IMR-90 (cell line): ENCODE measurements at regions not wholly inside any gene's neighbourhood (a gene's known extent, or its start where the extent isn't known, plus 50 kb on each side); places are given as distances from the start of the nearest gene placed in this dataset.

Source experiments
- ATAC-seq: fragments of 200-7000 bp; cut with Tn5 transposase; 2 replicates; pipeline ENCODE4 v1.9.1; 2020; ENCODE audit warnings: low read depth, mild to moderate bottlenecking, moderate library complexity
- BruUV-seq: library from RNA; stranded (reverse); fragments of 400-500 nt; replicated peaks from 2 replicates; lab custom pipeline; 2021; lab: Mats Ljungman, UMichigan
- CTCF ChIA-PET: fragments of 300-600 bp; formaldehyde crosslinking; extraction: SDS; loops from one replicate; lab custom pipeline; 2021; ENCODE audit warnings: antibody characterized with exemption; lab: Yijun Ruan, JAX
- POLR2A ChIA-PET: fragments of 300-600 bp; sonication (Branson Sonifier 250); formaldehyde crosslinking; loops from one replicate; lab custom pipeline; 2022; ENCODE audit warnings: antibody characterized with exemption; ENCODE audit not compliant: unreplicated experiment; lab: Charles Lee
- DNase-seq: peaks from one replicate; pipeline ENCODE4 v3.0.0; 2013
- H2AFZ ChIP-seq: replicated peaks from 2 replicates; pipeline ENCODE3; 2013; ENCODE audit warnings: low read length, mild to moderate bottlenecking; ENCODE audit not compliant: poor library complexity
- H2AK5ac ChIP-seq: 2 replicates; pipeline ENCODE4 v1.6.1; 2013; ENCODE audit warnings: low read depth, low read length, inconsistent platforms
- H2AK9ac ChIP-seq: replicated peaks from 2 replicates; pipeline ENCODE3; 2013; ENCODE audit warnings: mild to moderate bottlenecking, low read depth, low read length, moderate library complexity; ENCODE audit not compliant: poor library complexity
- H2BK120ac ChIP-seq: 2 replicates; pipeline ENCODE4 v1.6.1; 2013; ENCODE audit warnings: low read depth, low read length, inconsistent platforms
- H2BK15ac ChIP-seq: 3 replicates; pipeline ENCODE4 v1.6.1; 2013; ENCODE audit warnings: low read depth, low read length, inconsistent platforms
- H2BK20ac ChIP-seq: 2 replicates; pipeline ENCODE4 v1.6.1; 2013; ENCODE audit warnings: low read depth, mild to moderate bottlenecking, inconsistent platforms, low read length, moderate library complexity
- H2BK5ac ChIP-seq: 2 replicates; pipeline ENCODE4 v1.6.1; 2013; ENCODE audit warnings: mild to moderate bottlenecking, low read depth, low read length, inconsistent platforms; ENCODE audit not compliant: poor library complexity, severe bottlenecking
- H3K14ac ChIP-seq: replicated peaks from 2 replicates; pipeline ENCODE4 v1.6.1; 2013; ENCODE audit warnings: low read depth, low read length, inconsistent platforms
- H3K18ac ChIP-seq: 2 replicates; pipeline ENCODE4 v1.6.1; 2013; ENCODE audit warnings: low read depth, low read length, control low read depth
- H3K23ac ChIP-seq: 2 replicates; pipeline ENCODE4 v1.6.1; 2013; ENCODE audit warnings: low read depth, low read length, inconsistent platforms
- H3K27ac ChIP-seq: 2 replicates; pipeline ENCODE4 v1.5.1; 2013; ENCODE audit warnings: mild to moderate bottlenecking, control low read depth, low read length; ENCODE audit not compliant: insufficient read depth
- H3K27me3 ChIP-seq: 2 replicates; pipeline ENCODE4 v1.6.1; 2013; ENCODE audit warnings: low read length; ENCODE audit not compliant: control insufficient read depth, insufficient read depth
- H3K36me3 ChIP-seq: 2 replicates; pipeline ENCODE4 v1.6.1; 2013; ENCODE audit warnings: low read length, mixed read lengths; ENCODE audit not compliant: control insufficient read depth, insufficient read depth
- H3K4ac ChIP-seq: 2 replicates; pipeline ENCODE4 v1.6.1; 2013; ENCODE audit warnings: low read depth, low read length, inconsistent platforms
- H3K4me1 ChIP-seq: 2 replicates; pipeline ENCODE4 v1.6.1; 2013; ENCODE audit warnings: low read length, mixed read lengths; ENCODE audit not compliant: control insufficient read depth, insufficient read depth
- H3K4me2 ChIP-seq: 2 replicates; pipeline ENCODE4 v1.6.1; 2013; ENCODE audit warnings: low read depth, mild to moderate bottlenecking, control low read depth, low read length, moderate library complexity
- H3K4me3 ChIP-seq: 2 replicates; pipeline ENCODE4 v1.5.1; 2013; ENCODE audit warnings: low read depth, mild to moderate bottlenecking, control low read depth, low read length, moderate library complexity; ENCODE audit not compliant: insufficient read depth
- H3K56ac ChIP-seq: 2 replicates; pipeline ENCODE4 v1.6.1; 2013; ENCODE audit warnings: low read length, inconsistent platforms; ENCODE audit not compliant: insufficient read depth; ENCODE audit errors: extremely low read depth
- H3K79me1 ChIP-seq, 2 experiments: 2 replicates each; pipeline ENCODE4 v1.6.1; 2013; ENCODE audit warnings: low read length in 2 of 2, inconsistent platforms in 1 of 2, low read depth in 1 of 2
- H3K9ac ChIP-seq: 2 replicates; pipeline ENCODE4 v1.6.1; 2013; ENCODE audit warnings: low read depth, low read length, control low read depth
- H3K9me1 ChIP-seq: 2 replicates; pipeline ENCODE4 v1.6.1; 2013; ENCODE audit warnings: low read length, inconsistent platforms; ENCODE audit not compliant: insufficient read depth
- H3K9me3 ChIP-seq: 2 replicates; pipeline ENCODE4 v1.6.1; 2013; ENCODE audit warnings: low read length; ENCODE audit not compliant: control insufficient read depth, insufficient read depth
- H4K20me1 ChIP-seq: 2 replicates; pipeline ENCODE4 v1.6.1; 2013; ENCODE audit warnings: low read length, inconsistent platforms; ENCODE audit not compliant: insufficient read depth
- H4K5ac ChIP-seq: 2 replicates; pipeline ENCODE4 v1.6.1; 2013; ENCODE audit warnings: mild to moderate bottlenecking, low read depth, low read length, control low read depth
- H4K8ac ChIP-seq, 2 experiments: 2 replicates each; pipeline ENCODE4 v1.6.1; 2013; ENCODE audit warnings: low read depth in 2 of 2, low read length in 2 of 2, control low read depth in 1 of 2, inconsistent platforms in 1 of 2
- H4K91ac ChIP-seq: 2 replicates; pipeline ENCODE4 v1.6.1; 2013; ENCODE audit warnings: low read depth, low read length, inconsistent platforms; ENCODE audit not compliant: insufficient read depth
- BHLHE40 ChIP-seq: fragments of 150-350 bp; IDR thresholded peaks from 2 replicates; pipeline ENCODE4 v1.6.1; 2016; ENCODE audit warnings: mild to moderate bottlenecking, low read depth, low read length
- CEBPB ChIP-seq: IDR thresholded peaks from 2 replicates; pipeline ENCODE4 v1.6.1; 2012; ENCODE audit warnings: low read depth, low read length, improper control_type of control experiment
- CHD1 ChIP-seq: IDR thresholded peaks from 2 replicates; pipeline ENCODE4 v1.6.1; 2012; ENCODE audit warnings: low read depth, low read length, improper control_type of control experiment
- FOS ChIP-seq: fragments of 150-350 bp; IDR thresholded peaks from 2 replicates; pipeline ENCODE4 v1.6.1; 2016; ENCODE audit warnings: low read depth, low read length
- MAFK ChIP-seq: IDR thresholded peaks from 2 replicates; pipeline ENCODE4 v1.6.1; 2012; ENCODE audit warnings: low read depth, low read length, improper control_type of control experiment
- MAZ ChIP-seq: IDR thresholded peaks from 2 replicates; pipeline ENCODE4 v1.6.1; 2012; ENCODE audit warnings: low read depth, mild to moderate bottlenecking, low read length, improper control_type of control experiment, moderate library complexity, borderline replicate concordance
- MXI1 ChIP-seq: IDR thresholded peaks from 2 replicates; pipeline ENCODE4 v1.6.1; 2012; ENCODE audit warnings: low read depth, mild to moderate bottlenecking, low read length, moderate library complexity, borderline replicate concordance
- NFE2L2 ChIP-seq: fragments of 150-350 bp; IDR thresholded peaks from 2 replicates; pipeline ENCODE4 v1.6.1; 2016; ENCODE audit warnings: low read depth, mild to moderate bottlenecking, low read length
- POLR2A ChIP-seq: IDR thresholded peaks from 2 replicates; pipeline ENCODE4 v1.6.1; 2012; ENCODE audit warnings: mild to moderate bottlenecking, low read depth, low read length
- RAD21 ChIP-seq: IDR thresholded peaks from 2 replicates; pipeline ENCODE4 v1.6.1; 2012; ENCODE audit warnings: low read length, improper control_type of control experiment
- RCOR1 ChIP-seq: IDR thresholded peaks from 2 replicates; pipeline ENCODE4 v1.6.1; 2012; ENCODE audit warnings: mild to moderate bottlenecking, low read length, improper control_type of control experiment; ENCODE audit not compliant: insufficient replicate concordance
- RFX5 ChIP-seq: IDR thresholded peaks from 2 replicates; pipeline ENCODE4 v1.8.0; 2012; ENCODE audit warnings: low read depth, mild to moderate bottlenecking, low read length, moderate library complexity
- SMC3 ChIP-seq: fragments of 150-350 bp; IDR thresholded peaks from 2 replicates; pipeline ENCODE4 v1.6.1; 2016; ENCODE audit warnings: low read depth, mild to moderate bottlenecking, antibody characterized with exemption, low read length, moderate library complexity
- WGBS, 2 experiments: methylation state at CpG; one replicate each; pipeline versions ENCODE4 v1.1.5 to v1.1.7; 2013; ENCODE audit warnings: missing lambda C conversion rate in 2 of 2; ENCODE audit not compliant: insufficient read length in 1 of 2; ENCODE audit errors: extremely low coverage in 2 of 2; 5-methylcytosine and 5-hydroxymethylcytosine counted together
- dilution Hi-C: fragments of 300-500 bp; cut with HindIII; formaldehyde crosslinking; loops from one replicate; pipeline ENCODE4 v1.14.3; 2018; ENCODE audit warnings: low sequenced_read_pairs; ENCODE audit not compliant: unreplicated experiment
- in situ Hi-C: fragments of 300-500 bp; cut with MboI; formaldehyde crosslinking; loops from 3 replicates; pipeline ENCODE4 v1.14.3; 2019; ENCODE audit warnings: low sequenced_read_pairs, inconsistent platforms, mixed read lengths
- intact Hi-C: fragments of 100-400 bp; cut with micrococcal nuclease; formaldehyde crosslinking; loops from 2 replicates; pipeline ENCODE4 v1.10.0; 2022
- TF ChIP-seq, protein P1 (sequence below): fragments of 150-350 bp; IDR thresholded peaks from 2 replicates; pipeline ENCODE4 v1.6.1; 2016; ENCODE audit warnings: low read depth, mild to moderate bottlenecking, low read length, moderate library complexity, borderline replicate concordance
- TF ChIP-seq, protein P2 (sequence below): conservative IDR thresholded peaks from 2 replicates; pipeline ENCODE4 v1.5.1; 2012; ENCODE audit warnings: mild to moderate bottlenecking, low read depth, low read length, improper control_type of control experiment
- TF ChIP-seq, protein P3 (sequence below): fragments of 150-350 bp; IDR thresholded peaks from 2 replicates; pipeline ENCODE4 v1.6.1; 2017; ENCODE audit warnings: mild to moderate bottlenecking, antibody characterized with exemption, low read length, low read depth

DNA sequence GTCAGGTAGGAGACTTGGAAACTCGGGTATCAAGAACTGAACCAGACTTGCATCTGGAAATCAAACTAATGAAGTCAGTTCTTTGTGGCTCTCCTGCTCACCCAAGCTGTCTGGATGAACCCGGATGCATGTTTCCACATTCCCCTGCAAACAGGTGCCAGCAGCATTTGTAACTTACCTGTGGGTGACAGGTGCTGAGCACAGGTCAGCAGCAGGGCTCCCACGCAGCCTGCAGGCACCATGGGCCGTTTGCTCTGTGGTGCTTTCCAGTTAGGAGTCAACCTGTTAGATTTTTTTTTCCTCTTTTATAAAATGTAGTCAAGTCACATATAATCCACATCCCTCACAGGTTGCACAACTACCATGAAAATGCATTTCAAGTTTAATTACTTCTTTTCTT is 385.6 kb upstream of the ADGRL3 start:
- ChIA-PET CTCF (no interaction called here), POLR2A (no interaction called here)
- Histone ChIP-seq H3K56ac (no peak overlapping the region), H3K4me1 (no peaks in the 10 kb centered on the region), H4K91ac (no peak overlapping the region), H3K36me3 (no peaks in the 10 kb centered on the region), H2AFZ (no peak overlapping the region), H4K20me1 (no peaks in the 10 kb centered on the region), H2BK15ac (no peak overlapping the region), H2AK5ac (no peak overlapping the region), H3K79me1 (no peaks in the 10 kb centered on the region), H2BK20ac (no peak overlapping the region), H2BK5ac (no peak overlapping the region), H3K14ac (no peak overlapping the region), H3K4me3 (no peak overlapping the region), H2BK120ac (no peak overlapping the region), H3K9me1 (no peaks in the 10 kb centered on the region), H4K8ac (no peak overlapping the region), H3K4me2 (no peak overlapping the region), H3K23ac (no peak overlapping the region), H3K27me3 (no peaks in the 10 kb centered on the region), H2AK9ac (no peak overlapping the region), H4K5ac (no peak overlapping the region), H3K9me3 (no peaks in the 10 kb centered on the region), H3K18ac (no peak overlapping the region), H3K4ac (no peak overlapping the region), H3K27ac (no peak overlapping the region), H3K9ac (no peak overlapping the region)
- in situ Hi-C loops (no loop called here), dilution Hi-C loops (no loop called here), intact Hi-C loops (no loop called here)
- DNase-seq (no peak), ATAC-seq (no peak)
- TF ChIP-seq CHD1 (no peak), MXI1 (no peak), RAD21 (no peak), POLR2A (no peak), RFX5 (no peak), BHLHE40 (no peak), MAZ (no peak), NFE2L2 (no peak), RCOR1 (no peak), FOS (no peak), MAFK (no peak), CEBPB (no peak), SMC3 (no peak)
- TF ChIP-seq, protein P1, sequence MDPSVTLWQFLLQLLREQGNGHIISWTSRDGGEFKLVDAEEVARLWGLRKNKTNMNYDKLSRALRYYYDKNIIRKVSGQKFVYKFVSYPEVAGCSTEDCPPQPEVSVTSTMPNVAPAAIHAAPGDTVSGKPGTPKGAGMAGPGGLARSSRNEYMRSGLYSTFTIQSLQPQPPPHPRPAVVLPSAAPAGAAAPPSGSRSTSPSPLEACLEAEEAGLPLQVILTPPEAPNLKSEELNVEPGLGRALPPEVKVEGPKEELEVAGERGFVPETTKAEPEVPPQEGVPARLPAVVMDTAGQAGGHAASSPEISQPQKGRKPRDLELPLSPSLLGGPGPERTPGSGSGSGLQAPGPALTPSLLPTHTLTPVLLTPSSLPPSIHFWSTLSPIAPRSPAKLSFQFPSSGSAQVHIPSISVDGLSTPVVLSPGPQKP = no peak
- TF ChIP-seq, protein P2, sequence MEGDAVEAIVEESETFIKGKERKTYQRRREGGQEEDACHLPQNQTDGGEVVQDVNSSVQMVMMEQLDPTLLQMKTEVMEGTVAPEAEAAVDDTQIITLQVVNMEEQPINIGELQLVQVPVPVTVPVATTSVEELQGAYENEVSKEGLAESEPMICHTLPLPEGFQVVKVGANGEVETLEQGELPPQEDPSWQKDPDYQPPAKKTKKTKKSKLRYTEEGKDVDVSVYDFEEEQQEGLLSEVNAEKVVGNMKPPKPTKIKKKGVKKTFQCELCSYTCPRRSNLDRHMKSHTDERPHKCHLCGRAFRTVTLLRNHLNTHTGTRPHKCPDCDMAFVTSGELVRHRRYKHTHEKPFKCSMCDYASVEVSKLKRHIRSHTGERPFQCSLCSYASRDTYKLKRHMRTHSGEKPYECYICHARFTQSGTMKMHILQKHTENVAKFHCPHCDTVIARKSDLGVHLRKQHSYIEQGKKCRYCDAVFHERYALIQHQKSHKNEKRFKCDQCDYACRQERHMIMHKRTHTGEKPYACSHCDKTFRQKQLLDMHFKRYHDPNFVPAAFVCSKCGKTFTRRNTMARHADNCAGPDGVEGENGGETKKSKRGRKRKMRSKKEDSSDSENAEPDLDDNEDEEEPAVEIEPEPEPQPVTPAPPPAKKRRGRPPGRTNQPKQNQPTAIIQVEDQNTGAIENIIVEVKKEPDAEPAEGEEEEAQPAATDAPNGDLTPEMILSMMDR = no peak
- TF ChIP-seq, protein P3, sequence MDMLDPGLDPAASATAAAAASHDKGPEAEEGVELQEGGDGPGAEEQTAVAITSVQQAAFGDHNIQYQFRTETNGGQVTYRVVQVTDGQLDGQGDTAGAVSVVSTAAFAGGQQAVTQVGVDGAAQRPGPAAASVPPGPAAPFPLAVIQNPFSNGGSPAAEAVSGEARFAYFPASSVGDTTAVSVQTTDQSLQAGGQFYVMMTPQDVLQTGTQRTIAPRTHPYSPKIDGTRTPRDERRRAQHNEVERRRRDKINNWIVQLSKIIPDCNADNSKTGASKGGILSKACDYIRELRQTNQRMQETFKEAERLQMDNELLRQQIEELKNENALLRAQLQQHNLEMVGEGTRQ = no peak
- no CpG with 5 or more reads among the region's 4 CpGs for WGBS, 2 experiments
- BruUV-seq = no TSS peak
